Central memory CD8-positive, alpha-beta T cell (primary cell): ENCODE measurements at regions not wholly inside any gene's neighbourhood (a gene's known extent, or its start where the extent isn't known, plus 50 kb on each side); places are given as distances from the start of the nearest gene placed in this dataset.
"Not testable (repeated sequence)": the region's sequence is repeated elsewhere in the genome, so short reads cannot be mapped to it uniquely, and the experiment has no call there.

ENCODE experiments used
- ATAC-seq: fragments of 150-1000 bp; cut with Tn5 transposase; replicated peaks from 2 replicates; pipeline ENCODE4 v1.10.0; 2022; ENCODE audit warnings: mild to moderate bottlenecking, moderate FRiP score, moderate number of reproducible peaks; ENCODE audit not compliant: poor library complexity, severe bottlenecking; ENCODE audit errors: extremely low read depth
- DNase-seq, 2 donors: peaks; one replicate each; pipeline ENCODE4 v3.0.0; 2021; ENCODE audit warnings: low spot score in 2 of 2
- H3K27ac Mint-ChIP-seq: one replicate; pipeline ENCODE4 v1.8.0; 2022; ENCODE audit warnings: low read depth, mild to moderate bottlenecking, moderate library complexity, mixed read lengths
- H3K27me3 Mint-ChIP-seq: one replicate; pipeline ENCODE4 v1.8.0; 2022; ENCODE audit warnings: mixed read lengths
- H3K36me3 Mint-ChIP-seq: one replicate; pipeline ENCODE4 v1.8.0; 2022; ENCODE audit warnings: mild to moderate bottlenecking, moderate library complexity, mixed read lengths; ENCODE audit not compliant: insufficient read depth
- H3K4me1 Mint-ChIP-seq: one replicate; pipeline ENCODE4 v1.8.0; 2022; ENCODE audit warnings: mixed read lengths
- H3K4me3 Mint-ChIP-seq: one replicate; pipeline ENCODE4 v1.8.0; 2022; ENCODE audit warnings: mild to moderate bottlenecking, moderate library complexity, mixed read lengths
- H3K9me3 Mint-ChIP-seq: one replicate; pipeline ENCODE4 v1.8.0; 2022; ENCODE audit warnings: mixed read lengths

GRCh38 chr2:146741260-146741659 lies 1103.6 kb upstream of the ACVR2A start:
- Mint-ChIP-seq H3K4me1 (no peaks in the 10 kb centered on the region), H3K27me3 (no peaks in the 10 kb centered on the region), H3K4me3 (no peak overlapping the region), H3K27ac (no peak overlapping the region), H3K9me3 (peaks cover 5% of the 10 kb centered on the region), H3K36me3 (no peaks in the 10 kb centered on the region)
- DNase-seq (no peak), ATAC-seq (no peak)

GRCh38 chr2:146734821-146735190 lies 1110.0 kb upstream of the ACVR2A start:
- ATAC-seq (no peak), DNase-seq (no peak)
- no peaks in the 10 kb centered on the region for H3K27me3 Mint-ChIP-seq
- H3K36me3 Mint-ChIP-seq, result no peaks in the 10 kb centered on the region
- H3K4me1 Mint-ChIP-seq, result no peaks in the 10 kb centered on the region
- peaks cover 5% of the 10 kb centered on the region for H3K9me3 Mint-ChIP-seq
- no peak overlapping the region for H3K4me3 Mint-ChIP-seq
- H3K27ac Mint-ChIP-seq, result no peak overlapping the region

GRCh38 chr2:146734042-146734820 lies 1110.6 kb upstream of the ACVR2A start:
- Mint-ChIP-seq H3K36me3 (no peaks in the 10 kb centered on the region), H3K9me3 (peaks cover 5% of the 10 kb centered on the region), H3K4me1 (no peaks in the 10 kb centered on the region), H3K27ac (no peak overlapping the region), H3K4me3 (no peak overlapping the region), H3K27me3 (no peaks in the 10 kb centered on the region)
- ATAC-seq, result no peak
- DNase-seq, result no peak

GRCh38 chr2:146730882-146731281 lies 1113.9 kb upstream of the ACVR2A start:
- H3K4me1 Mint-ChIP-seq, result no peaks in the 10 kb centered on the region
- no peak overlapping the region for H3K27ac Mint-ChIP-seq
- DNase-seq (no peak), ATAC-seq (no peak)
- H3K9me3 Mint-ChIP-seq, result peaks cover 16% of the 10 kb centered on the region
- no peak overlapping the region for H3K4me3 Mint-ChIP-seq
- no peaks in the 10 kb centered on the region for H3K36me3 Mint-ChIP-seq
- H3K27me3 Mint-ChIP-seq, result no peaks in the 10 kb centered on the region

- Mint-ChIP-seq H3K4me1 (no peaks in the 10 kb centered on the region), H3K27me3 (no peaks in the 10 kb centered on the region), H3K9me3 (peaks cover 8% of the 10 kb centered on the region), H3K36me3 (no peaks in the 10 kb centered on the region), H3K4me3 (no peak overlapping the region), H3K27ac (no peak overlapping the region)
- ATAC-seq, result no peak
- no peak for DNase-seq
Observed at GRCh38 chr2:146721486-146721885, 1123.3 kb upstream of the ACVR2A start.

GRCh38 chr2:146720170-146720569 lies 1124.7 kb upstream of the ACVR2A start:
- H3K36me3 Mint-ChIP-seq, result no peaks in the 10 kb centered on the region
- no peak for ATAC-seq
- no peak overlapping the region for H3K27ac Mint-ChIP-seq
- no peak overlapping the region for H3K4me3 Mint-ChIP-seq
- no peak for DNase-seq
- peaks cover 5% of the 10 kb centered on the region for H3K9me3 Mint-ChIP-seq
- H3K27me3 Mint-ChIP-seq, result no peaks in the 10 kb centered on the region
- H3K4me1 Mint-ChIP-seq, result no peaks in the 10 kb centered on the region

GRCh38 chr2:146716591-146716990 lies 1128.2 kb upstream of the ACVR2A start:
- Mint-ChIP-seq H3K9me3 (no peaks in the 10 kb centered on the region), H3K27me3 (no peaks in the 10 kb centered on the region), H3K27ac (no peak overlapping the region), H3K4me1 (no peaks in the 10 kb centered on the region), H3K4me3 (no peak overlapping the region), H3K36me3 (no peaks in the 10 kb centered on the region)
- ATAC-seq, result no peak
- no peak for DNase-seq

- H3K27me3 Mint-ChIP-seq, result no peaks in the 10 kb centered on the region
- no peak overlapping the region for H3K4me3 Mint-ChIP-seq
- no peak overlapping the region for H3K27ac Mint-ChIP-seq
- DNase-seq, result no peak
- no peak for ATAC-seq
- no peaks in the 10 kb centered on the region for H3K4me1 Mint-ChIP-seq
- H3K9me3 Mint-ChIP-seq, result peaks cover 16% of the 10 kb centered on the region
- no peaks in the 10 kb centered on the region for H3K36me3 Mint-ChIP-seq
Observed at GRCh38 chr2:146709004-146709403, 1135.8 kb upstream of the ACVR2A start.

GRCh38 chr2:146701183-146701582 lies 1143.6 kb upstream of the ACVR2A start:
- DNase-seq, result no peak
- Mint-ChIP-seq H3K36me3 (no peaks in the 10 kb centered on the region), H3K9me3 (peaks cover 37% of the 10 kb centered on the region), H3K27ac (no peak overlapping the region), H3K27me3 (no peaks in the 10 kb centered on the region), H3K4me3 (no peak overlapping the region), H3K4me1 (no peaks in the 10 kb centered on the region)
- no peak for ATAC-seq

GRCh38 chr2:146697307-146697706 lies 1147.5 kb upstream of the ACVR2A start:
- H3K4me3 Mint-ChIP-seq, result no peak overlapping the region
- H3K27ac Mint-ChIP-seq, result no peak overlapping the region
- no peaks in the 10 kb centered on the region for H3K4me1 Mint-ChIP-seq
- DNase-seq (no peak), ATAC-seq (no peak)
- peaks cover 26% of the 10 kb centered on the region for H3K9me3 Mint-ChIP-seq
- H3K36me3 Mint-ChIP-seq, result no peaks in the 10 kb centered on the region
- H3K27me3 Mint-ChIP-seq, result no peaks in the 10 kb centered on the region

- H3K27me3 Mint-ChIP-seq, H3K36me3 Mint-ChIP-seq, H3K4me3 Mint-ChIP-seq, H3K4me1 Mint-ChIP-seq, ATAC-seq, DNase-seq, H3K27ac Mint-ChIP-seq: not testable (repeated sequence)
- H3K9me3 Mint-ChIP-seq, result peaks cover 24% of the 10 kb centered on the region
Observed at GRCh38 chr2:146696787-146697186, 1148.0 kb upstream of the ACVR2A start.

GRCh38 chr2:146681991-146682390 lies 1162.8 kb upstream of the ACVR2A start:
- Mint-ChIP-seq H3K4me3 (no peak overlapping the region), H3K36me3 (no peaks in the 10 kb centered on the region), H3K27ac (no peak overlapping the region), H3K9me3 (peaks cover 7% of the 10 kb centered on the region), H3K4me1 (no peaks in the 10 kb centered on the region), H3K27me3 (no peaks in the 10 kb centered on the region)
- no peak for ATAC-seq
- no peak for DNase-seq

- Mint-ChIP-seq H3K4me1 (no peaks in the 10 kb centered on the region), H3K36me3 (no peaks in the 10 kb centered on the region), H3K4me3 (no peak overlapping the region), H3K27ac (no peak overlapping the region), H3K27me3 (no peaks in the 10 kb centered on the region), H3K9me3 (peaks cover 13% of the 10 kb centered on the region)
- ATAC-seq (no peak), DNase-seq (no peak)
Observed at GRCh38 chr2:146678516-146678915, 1166.3 kb upstream of the ACVR2A start.
